RWPE2 (cell line): ENCODE measurements at regions not wholly inside any gene's neighbourhood (a gene's known extent, or its start where the extent isn't known, plus 50 kb on each side); places are given as distances from the start of the nearest gene placed in this dataset.

Experiments
- ATAC-seq: fragments of 200-7000 bp; cut with Tn5 transposase; 3 replicates; pipeline ENCODE4 v1.9.1; 2021; ENCODE audit warnings: low read depth
- DNase-seq: peaks from one replicate; pipeline ENCODE4 v3.0.0-alpha.2; 2020; ENCODE audit warnings: low spot score
- H3K27ac ChIP-seq: fragments of 450-650 bp; 2 replicates; pipeline ENCODE4 v1.5.1; 2017; ENCODE audit warnings: mild to moderate bottlenecking; ENCODE audit not compliant: poor library complexity, severe bottlenecking
- H3K27me3 ChIP-seq: fragments of 250-450 bp; sonication (Bioruptor Pico); 2 replicates; pipeline ENCODE4 v1.5.1; 2021; ENCODE audit warnings: mild to moderate bottlenecking, moderate library complexity; ENCODE audit not compliant: insufficient read depth, poor library complexity, severe bottlenecking
- H3K36me3 ChIP-seq: fragments of 250-450 bp; sonication (Bioruptor Pico); 2 replicates; pipeline ENCODE4 v1.5.1; 2020; ENCODE audit warnings: low read depth, mild to moderate bottlenecking, moderate library complexity
- H3K4me1 ChIP-seq: fragments of 250-450 bp; sonication (Bioruptor Pico); 2 replicates; pipeline ENCODE4 v1.5.1; 2021; ENCODE audit warnings: mild to moderate bottlenecking, moderate library complexity; ENCODE audit not compliant: insufficient read depth, poor library complexity, severe bottlenecking
- H3K4me3 ChIP-seq: fragments of 250-450 bp; sonication (Bioruptor Pico); 2 replicates; pipeline ENCODE4 v1.5.1; 2021; ENCODE audit warnings: mild to moderate bottlenecking, moderate library complexity; ENCODE audit not compliant: severe bottlenecking
- H3K9me3 ChIP-seq: fragments of 250-450 bp; sonication (Bioruptor Pico); 2 replicates; pipeline ENCODE4 v1.5.1; 2021; ENCODE audit warnings: mild to moderate bottlenecking, moderate library complexity; ENCODE audit not compliant: severe bottlenecking
- CTCF ChIP-seq: fragments of 450-650 bp; IDR thresholded peaks from one replicate; pipeline ENCODE4 v1.5.1; 2017; ENCODE audit warnings: mild to moderate bottlenecking, moderate library complexity; ENCODE audit not compliant: poor library complexity, severe bottlenecking

DNA sequence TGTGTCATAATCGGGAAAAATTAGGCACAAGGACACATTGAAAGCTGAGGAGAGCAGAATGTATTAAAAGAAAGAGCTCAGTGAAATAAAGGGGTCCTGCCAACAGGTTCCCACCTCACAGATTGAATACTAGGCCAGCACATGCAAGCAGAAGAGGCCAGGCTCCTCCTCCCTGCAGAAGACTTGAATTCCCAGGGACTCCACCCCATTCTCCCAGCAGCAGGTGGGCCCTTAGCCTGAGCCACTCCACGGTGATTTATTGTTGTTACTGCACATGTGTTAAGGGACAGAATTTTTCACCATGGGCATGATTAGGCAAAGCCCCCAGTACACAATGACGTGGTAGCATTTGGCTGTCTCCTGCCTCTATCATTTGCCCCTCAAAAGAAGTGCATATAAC lies 1844.7 kb downstream of the NCAM2 start:
- Histone ChIP-seq H3K4me1 (no peaks in the 10 kb centered on the region), H3K9me3 (no peaks in the 10 kb centered on the region), H3K27ac (no peak overlapping the region), H3K36me3 (no peaks in the 10 kb centered on the region), H3K27me3 (no peaks in the 10 kb centered on the region), H3K4me3 (no peak overlapping the region)
- DNase-seq (no peak), ATAC-seq (no peak)
- no peak for TF ChIP-seq CTCF

DNA sequence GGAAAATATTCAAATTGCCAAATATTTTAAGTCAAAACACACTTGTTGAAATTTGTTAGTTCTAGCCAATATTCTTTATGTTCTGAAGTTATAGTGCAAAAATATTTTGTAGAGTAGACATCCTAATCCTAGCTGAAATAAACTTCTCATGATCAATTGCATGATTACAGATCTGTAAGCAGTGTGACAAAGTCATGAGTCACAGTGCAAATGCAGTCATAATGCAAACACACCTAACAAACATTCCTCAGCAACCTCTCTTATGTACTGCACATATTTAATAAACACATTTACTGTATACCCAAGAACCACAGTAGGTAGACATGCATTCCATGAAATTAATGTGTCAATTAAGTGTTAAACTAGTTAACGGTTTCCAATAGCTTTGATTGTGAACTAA lies 1857.4 kb downstream of the NCAM2 start:
- TF ChIP-seq CTCF, result no peak

GRCh38 chr21:22871692-22872091 lies 1873.5 kb downstream of the NCAM2 start:
- Histone ChIP-seq H3K27ac (no peak overlapping the region), H3K27me3 (no peaks in the 10 kb centered on the region), H3K9me3 (no peaks in the 10 kb centered on the region), H3K4me1 (no peaks in the 10 kb centered on the region), H3K36me3 (no peaks in the 10 kb centered on the region), H3K4me3 (no peak overlapping the region)
- TF ChIP-seq CTCF, result no peak
- ATAC-seq, result no peak
- no peak for DNase-seq

More for the DNA sequence above, 1857.4 kb downstream of the NCAM2 start:
- DNase-seq (no peak), ATAC-seq (peak; percentile 99)
- H3K4me3 ChIP-seq, result no peak overlapping the region
- no peaks in the 10 kb centered on the region for H3K36me3 ChIP-seq
- H3K27ac ChIP-seq, result no peak overlapping the region
- no peaks in the 10 kb centered on the region for H3K27me3 ChIP-seq
- no peaks in the 10 kb centered on the region for H3K9me3 ChIP-seq
- H3K4me1 ChIP-seq, result peaks cover 4% of the 10 kb centered on the region

GRCh38 chr21:22880573-22880972 lies 1882.4 kb downstream of the NCAM2 start:
- Histone ChIP-seq H3K36me3 (no peaks in the 10 kb centered on the region), H3K27ac (no peak overlapping the region), H3K4me3 (no peak overlapping the region), H3K4me1 (peaks cover 10% of the 10 kb centered on the region), H3K27me3 (no peaks in the 10 kb centered on the region), H3K9me3 (no peaks in the 10 kb centered on the region)
- ATAC-seq (no peak), DNase-seq (no peak)
- TF ChIP-seq CTCF, result no peak

- no peak for TF ChIP-seq CTCF
- Histone ChIP-seq H3K4me1 (peaks cover 14% of the 10 kb centered on the region), H3K4me3 (no peak overlapping the region), H3K36me3 (no peaks in the 10 kb centered on the region), H3K27me3 (no peaks in the 10 kb centered on the region), H3K9me3 (no peaks in the 10 kb centered on the region), H3K27ac (no peak overlapping the region)
- ATAC-seq (no peak), DNase-seq (no peak)
These were observed 1882.9 kb downstream of the NCAM2 start for GRCh38 chr21:22881131-22881530.
